Suprapubic skin (tissue), 4 donors: ENCODE measurements at regions not wholly inside any gene's neighbourhood (a gene's known extent, or its start where the extent isn't known, plus 50 kb on each side); places are given as distances from the start of the nearest gene placed in this dataset.
"Not testable (repeated sequence)": the region's sequence is repeated elsewhere in the genome, so short reads cannot be mapped to it uniquely, and the experiment has no call there.

ENCODE experiments used
- DNase-seq, 2 donors: peaks; one replicate each; pipeline ENCODE4 v3.0.0-alpha.2; 2019; ENCODE audit warnings: low spot score in 2 of 2
- H3K27ac ChIP-seq: fragments of 200-600 bp; sonication (generic); one replicate; pipeline ENCODE4 v1.5.1; 2019
- H3K27me3 ChIP-seq: fragments of 200-600 bp; sonication (generic); one replicate; pipeline ENCODE4 v1.5.1; 2019
- H3K36me3 ChIP-seq: fragments of 200-600 bp; sonication (generic); one replicate; pipeline ENCODE4 v1.5.1; 2019
- H3K4me1 ChIP-seq: fragments of 200-600 bp; sonication (generic); one replicate; pipeline ENCODE4 v1.5.1; 2019
- H3K4me3 ChIP-seq: fragments of 200-600 bp; sonication (generic); one replicate; pipeline ENCODE4 v1.5.1; 2019; ENCODE audit warnings: mild to moderate bottlenecking
- H3K9me3 ChIP-seq: fragments of 200-600 bp; sonication (generic); one replicate; pipeline ENCODE4 v1.5.1; 2019
- EP300 ChIP-seq: sonication (generic); formaldehyde crosslinking; IDR thresholded peaks from one replicate; pipeline ENCODE4 v1.6.1; 2017; ENCODE audit warnings: antibody characterized with exemption
- POLR2A ChIP-seq, 2 donors: fragments of 450-650 bp; IDR thresholded peaks; one replicate each; pipeline ENCODE4 v1.6.1; 2017; ENCODE audit warnings: antibody characterized with exemption in 2 of 2, mild to moderate bottlenecking in 2 of 2, moderate library complexity in 2 of 2
- POLR2AphosphoS5 ChIP-seq, 3 donors: sonication (generic); formaldehyde crosslinking; IDR thresholded peaks; one replicate each; pipeline ENCODE4 v1.6.1; 2017; ENCODE audit warnings: antibody characterized with exemption in 3 of 3
- WGBS: methylation state at CpG from one replicate; pipeline ENCODE4 v1.1.5; 2018; 5-methylcytosine and 5-hydroxymethylcytosine counted together
- TF ChIP-seq, protein P1 (sequence below), 2 donors: fragments of 200-600 bp in 1 of 2; fragments of 450-650 bp in 1 of 2; sonication (generic) in 1 of 2; IDR thresholded peaks; one replicate each; pipeline ENCODE4 v1.5.1; 2016 to 2019; ENCODE audit warnings: antibody characterized with exemption in 2 of 2, mild to moderate bottlenecking in 1 of 2, moderate library complexity in 1 of 2

DNA sequence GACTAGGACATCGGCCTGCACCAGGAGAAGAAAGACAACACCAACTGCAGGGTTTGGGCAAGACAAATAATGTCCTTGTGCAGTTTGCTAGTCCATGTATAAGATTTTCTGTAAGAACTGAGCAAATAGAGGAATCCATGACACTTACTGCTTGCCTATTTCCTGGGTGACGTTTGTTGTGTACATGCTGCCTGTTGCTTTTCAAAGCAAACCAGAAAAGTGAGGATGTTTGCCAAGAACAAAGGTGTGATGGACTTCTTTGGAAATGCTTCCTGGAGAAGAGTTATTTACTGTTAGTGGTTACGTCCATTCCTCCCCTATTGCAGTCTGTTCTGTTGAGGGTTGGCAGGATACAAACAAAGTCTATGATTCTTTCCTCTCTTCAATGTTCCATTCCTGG, 126.5 kb downstream of the CASP12 start:
- WGBS: 62% methylated on average over 3 of the region's 3 CpGs

DNA sequence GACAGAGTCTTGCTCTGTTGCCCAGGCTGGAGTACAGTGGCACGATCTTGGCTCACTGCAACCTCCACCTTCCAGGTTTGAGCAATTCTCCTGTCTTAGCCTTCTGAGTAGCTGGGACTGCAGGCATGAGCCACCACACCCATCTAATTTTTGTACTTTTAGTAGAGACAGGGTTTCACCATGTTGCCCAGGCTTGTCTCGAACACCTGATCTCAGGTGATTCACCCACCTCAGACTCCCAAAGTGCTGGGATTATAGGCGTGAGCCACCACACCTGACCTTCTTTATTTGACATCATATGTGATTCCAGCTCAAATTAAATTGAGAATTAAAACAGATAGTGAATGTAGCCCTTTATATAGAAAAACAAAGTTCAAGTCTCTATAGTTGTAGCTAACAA, 127.2 kb downstream of the CASP12 start:
- not testable (repeated sequence) for H3K36me3 ChIP-seq, H3K9me3 ChIP-seq, DNase-seq, H3K27me3 ChIP-seq, H3K4me3 ChIP-seq
- Histone ChIP-seq H3K4me1 (peaks cover 15% of the 10 kb centered on the region), H3K27ac (peak overlapping the region; percentile 63)
- 60% methylated on average over 3 of the region's 3 CpGs for WGBS

More for the DNA sequence above, 126.5 kb downstream of the CASP12 start:
- no peak for DNase-seq
- Histone ChIP-seq H3K36me3 (no peaks in the 10 kb centered on the region), H3K4me1 (peaks cover 15% of the 10 kb centered on the region), H3K27ac (peak overlapping the region; percentile 63), H3K27me3 (no peaks in the 10 kb centered on the region), H3K9me3 (no peaks in the 10 kb centered on the region), H3K4me3 (no peak overlapping the region)
- TF ChIP-seq, protein P1, sequence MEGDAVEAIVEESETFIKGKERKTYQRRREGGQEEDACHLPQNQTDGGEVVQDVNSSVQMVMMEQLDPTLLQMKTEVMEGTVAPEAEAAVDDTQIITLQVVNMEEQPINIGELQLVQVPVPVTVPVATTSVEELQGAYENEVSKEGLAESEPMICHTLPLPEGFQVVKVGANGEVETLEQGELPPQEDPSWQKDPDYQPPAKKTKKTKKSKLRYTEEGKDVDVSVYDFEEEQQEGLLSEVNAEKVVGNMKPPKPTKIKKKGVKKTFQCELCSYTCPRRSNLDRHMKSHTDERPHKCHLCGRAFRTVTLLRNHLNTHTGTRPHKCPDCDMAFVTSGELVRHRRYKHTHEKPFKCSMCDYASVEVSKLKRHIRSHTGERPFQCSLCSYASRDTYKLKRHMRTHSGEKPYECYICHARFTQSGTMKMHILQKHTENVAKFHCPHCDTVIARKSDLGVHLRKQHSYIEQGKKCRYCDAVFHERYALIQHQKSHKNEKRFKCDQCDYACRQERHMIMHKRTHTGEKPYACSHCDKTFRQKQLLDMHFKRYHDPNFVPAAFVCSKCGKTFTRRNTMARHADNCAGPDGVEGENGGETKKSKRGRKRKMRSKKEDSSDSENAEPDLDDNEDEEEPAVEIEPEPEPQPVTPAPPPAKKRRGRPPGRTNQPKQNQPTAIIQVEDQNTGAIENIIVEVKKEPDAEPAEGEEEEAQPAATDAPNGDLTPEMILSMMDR (IDR thresholded peaks at IDR 0.05): no peak
- TF ChIP-seq POLR2AphosphoS5 (IDR thresholded peaks at IDR 0.05) (no peak), EP300 (no peak), POLR2A (IDR thresholded peaks at IDR 0.05) (no peak)

DNA sequence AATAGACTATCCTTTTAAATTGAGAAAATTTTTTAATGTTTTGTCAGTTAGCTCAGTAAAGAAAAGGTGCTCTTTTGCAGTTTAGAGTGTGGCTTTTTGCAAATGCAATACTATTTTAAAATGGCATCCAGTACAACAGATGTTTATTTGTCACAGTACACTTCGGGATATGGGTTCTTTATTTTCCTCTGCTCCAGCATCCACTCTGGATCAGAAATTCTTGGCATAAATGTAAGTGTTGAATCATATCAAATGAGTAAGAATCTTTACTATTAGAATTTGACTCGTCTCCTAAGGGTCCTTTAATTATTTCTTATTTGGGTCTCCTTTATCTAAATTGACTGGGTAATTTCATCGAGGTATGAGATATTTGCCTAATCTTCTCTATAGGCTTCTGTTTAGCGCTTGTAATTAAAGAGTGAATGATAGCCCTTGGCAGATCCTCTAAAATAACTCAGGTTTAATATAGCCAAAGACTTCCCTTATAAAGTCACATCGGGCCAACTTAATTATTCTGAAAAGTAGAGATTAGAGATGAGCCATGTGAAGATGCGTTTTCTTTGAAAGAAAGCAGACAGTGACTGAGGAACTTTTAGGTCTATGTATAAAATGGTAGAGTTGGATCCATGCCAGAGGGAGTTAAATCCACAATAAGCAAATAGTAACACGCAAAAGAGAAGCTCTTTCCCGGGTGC, 132.7 kb downstream of the CASP12 start:
- H3K9me3 ChIP-seq: no peaks in the 10 kb centered on the region
- 67% methylated on average over 8 of the region's 8 CpGs for WGBS
- no peaks in the 10 kb centered on the region for H3K4me1 ChIP-seq
- DNase-seq: no peak
- no peak overlapping the region for H3K27ac ChIP-seq
- no peaks in the 10 kb centered on the region for H3K27me3 ChIP-seq
- H3K36me3 ChIP-seq: no peaks in the 10 kb centered on the region
- no peak for TF ChIP-seq POLR2A (IDR thresholded peaks at IDR 0.05)
- TF ChIP-seq, protein P1 (IDR thresholded peaks at IDR 0.05): no peak
- TF ChIP-seq EP300: no peak
- no peak for TF ChIP-seq POLR2AphosphoS5 (IDR thresholded peaks at IDR 0.05)
- no peak overlapping the region for H3K4me3 ChIP-seq

DNA sequence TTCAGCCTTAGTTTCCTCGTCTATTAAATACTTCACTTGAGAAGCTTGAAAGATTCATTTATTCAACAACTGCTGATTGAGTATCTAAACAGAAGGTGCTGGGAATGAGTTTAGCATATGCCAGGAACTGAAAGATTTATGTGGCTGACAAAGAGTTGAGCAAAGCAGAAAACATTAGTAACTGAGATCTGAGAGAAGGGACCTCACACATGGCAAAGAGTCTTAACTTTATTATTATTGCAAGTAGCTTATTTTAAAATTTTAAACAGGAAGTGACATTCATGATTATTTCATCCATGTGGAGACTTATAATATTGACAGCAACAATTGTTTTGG, 133.6 kb downstream of the CASP12 start:
- WGBS: 40% methylated on average over 1 of the region's 1 CpG
- Histone ChIP-seq H3K27ac (no peak overlapping the region), H3K27me3 (no peaks in the 10 kb centered on the region), H3K36me3 (no peaks in the 10 kb centered on the region), H3K4me3 (no peak overlapping the region), H3K9me3 (no peaks in the 10 kb centered on the region), H3K4me1 (no peaks in the 10 kb centered on the region)
- DNase-seq: no peak
- TF ChIP-seq POLR2AphosphoS5 (IDR thresholded peaks at IDR 0.05) (no peak), EP300 (no peak), POLR2A (IDR thresholded peaks at IDR 0.05) (no peak)
- TF ChIP-seq, protein P1 (IDR thresholded peaks at IDR 0.05): no peak

DNA sequence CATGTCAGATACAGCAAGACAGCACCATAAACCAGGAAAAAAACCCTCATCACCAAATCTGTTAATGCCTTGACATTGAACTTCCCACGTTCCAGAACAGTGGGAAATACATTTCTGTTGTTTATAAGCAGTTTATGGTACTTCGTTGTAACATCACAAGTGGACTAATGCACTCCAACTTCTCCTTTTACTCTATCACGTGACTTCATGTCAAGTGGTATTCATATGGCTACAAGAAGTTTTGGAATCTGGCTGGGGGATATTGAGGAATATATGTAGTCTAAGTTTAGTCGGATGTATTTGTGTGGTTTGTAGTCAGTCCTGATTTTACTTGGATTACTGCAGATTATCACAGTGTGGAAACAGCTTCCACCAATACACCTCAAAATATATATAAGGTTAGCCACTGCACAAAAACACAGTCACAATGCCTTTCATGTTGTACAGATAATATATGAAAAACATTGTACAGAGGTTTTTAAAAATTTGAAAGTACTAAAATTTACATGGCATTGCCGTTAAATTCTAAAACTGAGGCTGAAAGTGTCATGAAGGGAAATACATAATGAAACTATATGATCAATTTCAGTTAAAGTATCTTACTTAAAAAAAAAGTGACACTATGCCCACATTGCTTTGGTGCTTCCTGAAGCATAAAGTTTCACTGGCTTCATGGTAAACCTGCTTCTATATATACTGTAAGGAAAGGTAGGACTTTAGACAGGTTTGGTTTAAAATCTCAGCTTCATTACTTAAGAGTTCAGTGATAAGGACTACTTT, 134.1 kb downstream of the CASP12 start:
- Histone ChIP-seq H3K4me3 (no peak overlapping the region), H3K27me3 (no peaks in the 10 kb centered on the region), H3K36me3 (no peaks in the 10 kb centered on the region), H3K27ac (no peak overlapping the region), H3K9me3 (no peaks in the 10 kb centered on the region), H3K4me1 (no peaks in the 10 kb centered on the region)
- no peak for DNase-seq
- WGBS: 90% methylated on average over 5 of the region's 5 CpGs
- TF ChIP-seq EP300 (no peak), POLR2AphosphoS5 (IDR thresholded peaks at IDR 0.05) (no peak), POLR2A (IDR thresholded peaks at IDR 0.05) (no peak)
- TF ChIP-seq, protein P1 (IDR thresholded peaks at IDR 0.05): no peak
